Activated naive CD4-positive, alpha-beta T cell treated with anti-CD3 and anti-CD28 coated beads, Interleukin-2, amount 10 ng/mL, durations not matched to agents 7 days and 5 days (primary cell): ENCODE measurements at regions not wholly inside any gene's neighbourhood (a gene's known extent, or its start where the extent isn't known, plus 50 kb on each side); places are given as distances from the start of the nearest gene placed in this dataset.
"Not testable (repeated sequence)": the region's sequence is repeated elsewhere in the genome, so short reads cannot be mapped to it uniquely, and the experiment has no call there.

Source experiments
- CTCF ChIA-PET: fragments of 350-600 bp; sonication (Branson Sonifier 250); formaldehyde crosslinking; loops from one replicate; lab custom pipeline; 2021; ENCODE audit warnings: antibody characterized with exemption; lab: Charles Lee
- DNase-seq: peaks from one replicate; pipeline ENCODE4 v3.0.0-alpha.2; 2020
- H3K27ac Mint-ChIP-seq: one replicate; pipeline ENCODE4 v1.8.0; 2021; ENCODE audit warnings: mild to moderate bottlenecking, moderate library complexity, mixed read lengths
- H3K27me3 Mint-ChIP-seq: one replicate; pipeline ENCODE4 v1.8.0; 2021; ENCODE audit warnings: mild to moderate bottlenecking, mixed read lengths
- H3K36me3 Mint-ChIP-seq: one replicate; pipeline ENCODE4 v1.8.0; 2021; ENCODE audit warnings: mixed read lengths
- H3K4me1 Mint-ChIP-seq: one replicate; pipeline ENCODE4 v1.8.0; 2021; ENCODE audit warnings: mixed read lengths
- H3K4me3 Mint-ChIP-seq: one replicate; pipeline ENCODE4 v1.8.0; 2021; ENCODE audit warnings: mild to moderate bottlenecking, moderate library complexity, mixed read lengths
- H3K9me3 Mint-ChIP-seq: one replicate; pipeline ENCODE4 v1.8.0; 2021; ENCODE audit warnings: mixed read lengths

- CTCF ChIA-PET, H3K27ac Mint-ChIP-seq, H3K4me3 Mint-ChIP-seq, DNase-seq, H3K36me3 Mint-ChIP-seq, H3K9me3 Mint-ChIP-seq, H3K4me1 Mint-ChIP-seq: not testable (repeated sequence)
- H3K27me3 Mint-ChIP-seq, result peaks cover 19% of the 10 kb centered on the region
Observed at GRCh38 chr9:91019871-91020270, 218.3 kb downstream of the SYK start.

GRCh38 chr9:91021656-91022055, 220.0 kb downstream of the SYK start:
- DNase-seq, H3K36me3 Mint-ChIP-seq, H3K9me3 Mint-ChIP-seq, CTCF ChIA-PET, H3K27ac Mint-ChIP-seq, H3K4me1 Mint-ChIP-seq, H3K4me3 Mint-ChIP-seq: not testable (repeated sequence)
- peaks cover 29% of the 10 kb centered on the region for H3K27me3 Mint-ChIP-seq

- H3K27ac Mint-ChIP-seq, result no peak overlapping the region
- no peak overlapping the region for H3K4me3 Mint-ChIP-seq
- no peak for DNase-seq
- H3K27me3 Mint-ChIP-seq, result peaks cover 38% of the 10 kb centered on the region
- no peaks in the 10 kb centered on the region for H3K9me3 Mint-ChIP-seq
- H3K4me1 Mint-ChIP-seq, result no peaks in the 10 kb centered on the region
- no peaks in the 10 kb centered on the region for H3K36me3 Mint-ChIP-seq
- CTCF ChIA-PET, result no interaction called here
Observed at GRCh38 chr9:91023741-91024140, 222.1 kb downstream of the SYK start.

GRCh38 chr9:91024841-91025240, 223.2 kb downstream of the SYK start:
- no peak for DNase-seq
- H3K27me3 Mint-ChIP-seq, result peaks cover 43% of the 10 kb centered on the region
- CTCF ChIA-PET, result no interaction called here
- H3K4me1 Mint-ChIP-seq, result no peaks in the 10 kb centered on the region
- no peaks in the 10 kb centered on the region for H3K36me3 Mint-ChIP-seq
- no peak overlapping the region for H3K4me3 Mint-ChIP-seq
- H3K27ac Mint-ChIP-seq, result no peak overlapping the region
- H3K9me3 Mint-ChIP-seq, result no peaks in the 10 kb centered on the region

GRCh38 chr9:91025856-91026255, 224.2 kb downstream of the SYK start:
- Mint-ChIP-seq H3K27me3 (peaks cover 38% of the 10 kb centered on the region), H3K4me1 (no peaks in the 10 kb centered on the region), H3K9me3 (no peaks in the 10 kb centered on the region), H3K4me3 (no peak overlapping the region), H3K36me3 (no peaks in the 10 kb centered on the region), H3K27ac (no peak overlapping the region)
- DNase-seq, result no peak
- CTCF ChIA-PET, result no interaction called here

- Mint-ChIP-seq H3K27me3 (peaks cover 41% of the 10 kb centered on the region), H3K4me1 (no peaks in the 10 kb centered on the region), H3K36me3 (no peaks in the 10 kb centered on the region), H3K9me3 (no peaks in the 10 kb centered on the region), H3K27ac (no peak overlapping the region), H3K4me3 (no peak overlapping the region)
- CTCF ChIA-PET, result no interaction called here
- no peak for DNase-seq
Observed at GRCh38 chr9:91026266-91026665, 224.6 kb downstream of the SYK start.

GRCh38 chr9:91027005-91027404, 225.4 kb downstream of the SYK start:
- Mint-ChIP-seq H3K27ac (no peak overlapping the region), H3K4me1 (no peaks in the 10 kb centered on the region), H3K27me3 (peaks cover 48% of the 10 kb centered on the region), H3K4me3 (no peak overlapping the region), H3K9me3 (no peaks in the 10 kb centered on the region), H3K36me3 (no peaks in the 10 kb centered on the region)
- no peak for DNase-seq
- CTCF ChIA-PET, result no interaction called here

- Mint-ChIP-seq H3K9me3 (no peaks in the 10 kb centered on the region), H3K4me1 (no peaks in the 10 kb centered on the region), H3K27ac (no peak overlapping the region), H3K27me3 (peaks cover 52% of the 10 kb centered on the region), H3K36me3 (no peaks in the 10 kb centered on the region), H3K4me3 (no peak overlapping the region)
- CTCF ChIA-PET, result interaction anchor here (1.0 kb wide), 1 partner anchor 399 kb away, joined by 4 read pairs; no protein-coding TSS in a partner anchor
- no peak for DNase-seq
Observed at GRCh38 chr9:91028166-91028827, 226.7 kb downstream of the SYK start.

GRCh38 chr9:91029650-91030361, 228.2 kb downstream of the SYK start:
- Mint-ChIP-seq H3K9me3 (no peaks in the 10 kb centered on the region), H3K36me3 (no peaks in the 10 kb centered on the region), H3K4me1 (no peaks in the 10 kb centered on the region), H3K27me3 (peaks cover 57% of the 10 kb centered on the region), H3K4me3 (no peak overlapping the region), H3K27ac (no peak overlapping the region)
- CTCF ChIA-PET, result interaction anchor here (1.9 kb wide), 1 partner anchor 396 kb away, joined by 6 read pairs; no protein-coding TSS in a partner anchor
- DNase-seq, result no peak

GRCh38 chr9:91032121-91032531, 230.5 kb downstream of the SYK start:
- DNase-seq, result no peak
- Mint-ChIP-seq H3K27ac (no peak overlapping the region), H3K4me1 (peaks cover 19% of the 10 kb centered on the region), H3K36me3 (no peaks in the 10 kb centered on the region), H3K27me3 (peaks cover 57% of the 10 kb centered on the region), H3K4me3 (no peak overlapping the region), H3K9me3 (no peaks in the 10 kb centered on the region)
- CTCF ChIA-PET, result interaction anchor here (0.8 to 5.1 kb wide), 3 partner anchors 222 to 400 kb away, joined by 3 to 60 read pairs (median 26); partner anchors contain the start of gene NFIL3

GRCh38 chr9:91033270-91033669, 231.7 kb downstream of the SYK start:
- CTCF ChIA-PET, result interaction anchor here (0.6 to 5.1 kb wide), 10 partner anchors 12 to 692 kb away, joined by 3 to 60 read pairs (median 4); partner anchors contain the start of gene NFIL3
- Mint-ChIP-seq H3K27ac (no peak overlapping the region), H3K9me3 (no peaks in the 10 kb centered on the region), H3K27me3 (peaks cover 59% of the 10 kb centered on the region), H3K4me3 (no peak overlapping the region), H3K4me1 (peaks cover 30% of the 10 kb centered on the region), H3K36me3 (no peaks in the 10 kb centered on the region)
- DNase-seq, result no peak

GRCh38 chr9:91033797-91034196, 232.2 kb downstream of the SYK start:
- Mint-ChIP-seq H3K4me3 (no peak overlapping the region), H3K9me3 (no peaks in the 10 kb centered on the region), H3K27ac (no peak overlapping the region), H3K36me3 (no peaks in the 10 kb centered on the region), H3K4me1 (peaks cover 35% of the 10 kb centered on the region), H3K27me3 (peaks cover 59% of the 10 kb centered on the region)
- CTCF ChIA-PET, result interaction anchor here (0.6 to 5.1 kb wide), 11 partner anchors 12 to 691 kb away, joined by 3 to 60 read pairs (median 4); partner anchors contain the start of gene NFIL3
- DNase-seq, result peak; percentile 81

GRCh38 chr9:91034521-91034920, 232.9 kb downstream of the SYK start:
- Mint-ChIP-seq H3K4me3 (no peak overlapping the region), H3K27me3 (peaks cover 56% of the 10 kb centered on the region), H3K9me3 (no peaks in the 10 kb centered on the region), H3K27ac (no peak overlapping the region), H3K4me1 (peaks cover 41% of the 10 kb centered on the region), H3K36me3 (no peaks in the 10 kb centered on the region)
- no peak for DNase-seq
- CTCF ChIA-PET, result interaction anchor here (1.2 to 5.1 kb wide), 7 partner anchors 9 to 398 kb away, joined by 3 to 60 read pairs (median 5); partner anchors contain the start of gene NFIL3

GRCh38 chr9:91034976-91035824, 233.6 kb downstream of the SYK start:
- Mint-ChIP-seq H3K27ac (no peak overlapping the region), H3K4me1 (peaks cover 48% of the 10 kb centered on the region), H3K4me3 (no peak overlapping the region), H3K27me3 (peaks cover 60% of the 10 kb centered on the region), H3K9me3 (no peaks in the 10 kb centered on the region), H3K36me3 (no peaks in the 10 kb centered on the region)
- no peak for DNase-seq
- CTCF ChIA-PET, result interaction anchor here (1.1 to 5.1 kb wide), 8 partner anchors 9 to 398 kb away, joined by 3 to 60 read pairs (median 5); partner anchors contain the start of gene NFIL3
